K562 (cell line): ENCODE measurements at regions not wholly inside any gene's neighbourhood (a gene's known extent, or its start where the extent isn't known, plus 50 kb on each side); places are given as distances from the start of the nearest gene placed in this dataset.

ENCODE experiments used
- ATAC-seq: fragments of 200-7000 bp; cut with Tn5 transposase; 3 replicates; pipeline ENCODE4 v1.9.1; 2020; ENCODE audit warnings: moderate library complexity
- BruUV-seq: library from RNA; stranded (reverse); fragments of 400-500 nt; replicated peaks from 2 replicates; lab custom pipeline; 2021; lab: Mats Ljungman, UMichigan
- CTCF ChIA-PET: fragments of 300-600 bp; formaldehyde crosslinking; extraction: SDS; loops from one replicate; lab custom pipeline; 2021; ENCODE audit warnings: low intra/inter-chr PET ratio; lab: Yijun Ruan, JAX
- POLR2A ChIA-PET: fragments of 300-600, 350-650 bp; sonication (Branson Sonifier 250); formaldehyde crosslinking; extraction: SDS; loops from one replicate; lab custom pipeline; 2021; ENCODE audit warnings: antibody characterized with exemption, inconsistent platforms; lab: Yijun Ruan, JAX
- DNase-seq, 4 experiments: peaks; one replicate each; pipeline versions ENCODE4 v3.0.0 to v3.0.0-alpha.2; 2011 to 2018; ENCODE audit warnings: low spot score in 3 of 4, mixed read lengths in 3 of 4; ENCODE audit errors: extremely low read depth in 1 of 4
- FAIRE-seq: peaks from 2 replicates; lab custom pipeline; 2011; peaks lifted over from hg19 to GRCh38; lab: Jason Lieb, UNC
- H2AFZ ChIP-seq: 2 replicates; pipeline ENCODE4 v1.6.0; 2011; ENCODE audit warnings: low read depth, low read length, control low read depth, inconsistent platforms
- H3K27ac ChIP-seq: fragments of 200-600 bp; 3 replicates; pipeline ENCODE4 v1.8.0; 2011; ENCODE audit warnings: low read depth, mild to moderate bottlenecking, control low read depth, inconsistent platforms, low read length, moderate library complexity, mixed read lengths; ENCODE audit errors: extremely low read depth
- H3K27me3 ChIP-seq, 2 experiments: fragments of 300-600 bp in 1 of 2; 2 replicates in 1 of 2; 3 replicates in 1 of 2; pipeline versions ENCODE4 v1.6.0 to v1.8.0; 2011; ENCODE audit warnings: inconsistent platforms in 2 of 2, low read length in 2 of 2, mild to moderate bottlenecking in 1 of 2, mixed read lengths in 1 of 2, moderate library complexity in 1 of 2; ENCODE audit not compliant: control insufficient read depth in 2 of 2, insufficient read depth in 2 of 2
- H3K36me3 ChIP-seq: fragments of 300-600 bp; 3 replicates; pipeline ENCODE4 v1.8.0; 2011; ENCODE audit warnings: mild to moderate bottlenecking, low read length, inconsistent platforms; ENCODE audit not compliant: control insufficient read depth, insufficient read depth
- H3K4me1 ChIP-seq, 2 experiments: fragments of 200-600 bp in 1 of 2; replicated peaks in 1 of 2; 2 replicates in 1 of 2; 3 replicates in 1 of 2; pipeline versions ENCODE4 v1.5.1 to v1.8.0; 2011; ENCODE audit warnings: inconsistent platforms in 2 of 2, low read length in 2 of 2, mild to moderate bottlenecking in 1 of 2, mixed read lengths in 1 of 2, moderate library complexity in 1 of 2; ENCODE audit not compliant: control insufficient read depth in 2 of 2, insufficient read depth in 2 of 2
- H3K4me2 ChIP-seq: 2 replicates; pipeline ENCODE4 v1.6.1; 2011; ENCODE audit warnings: low read length, control low read depth, inconsistent platforms, mixed read lengths; ENCODE audit not compliant: insufficient read depth
- H3K4me3 ChIP-seq: fragments of 200-600 bp; sonication (generic), shearing (Covaris generic); 2 replicates; pipeline ENCODE4 v1.5.1; 2016; ENCODE audit warnings: control low read depth, inconsistent platforms
- H3K79me2 ChIP-seq: fragments of 200-600 bp; 3 replicates; pipeline ENCODE4 v1.8.0; 2011; ENCODE audit warnings: low read length, inconsistent platforms; ENCODE audit not compliant: control insufficient read depth, insufficient read depth
- H3K9ac ChIP-seq, 2 experiments: 2 replicates each; pipeline versions ENCODE4 v1.6.0 to v1.6.1; 2011; ENCODE audit warnings: low read depth in 2 of 2, low read length in 2 of 2, control low read depth in 1 of 2, inconsistent platforms in 1 of 2, mild to moderate bottlenecking in 1 of 2, mixed read lengths in 1 of 2; ENCODE audit not compliant: insufficient read depth in 1 of 2
- H3K9me1 ChIP-seq: one replicate; pipeline ENCODE4 v1.6.0; 2011; ENCODE audit warnings: inconsistent platforms, mild to moderate bottlenecking, low read length, moderate library complexity; ENCODE audit not compliant: control insufficient read depth, insufficient read depth
- H3K9me3 ChIP-seq: replicated peaks from 2 replicates; pipeline ENCODE4 v1.5.1; 2011; ENCODE audit warnings: low read depth, low read length, inconsistent platforms; ENCODE audit not compliant: control insufficient read depth, insufficient read depth
- H4K20me1 ChIP-seq: replicated peaks from 2 replicates; pipeline ENCODE4 v1.6.1; 2011; ENCODE audit warnings: low read length, inconsistent platforms, mixed read lengths; ENCODE audit not compliant: control insufficient read depth, insufficient read depth
- ATF4 ChIP-seq: fragments of 450-650 bp; formaldehyde crosslinking; IDR thresholded peaks from 2 replicates; pipeline ENCODE4 v1.4.0; 2022; ENCODE audit warnings: mild to moderate bottlenecking, moderate library complexity
- HDAC3 ChIP-seq: fragments of 450-650 bp; IDR thresholded peaks from 2 replicates; pipeline ENCODE4 v1.6.1; 2018; ENCODE audit warnings: borderline replicate concordance, mild to moderate bottlenecking, moderate library complexity; ENCODE audit not compliant: partially characterized antibody
- KLF13 ChIP-seq: fragments of 450-650 bp; IDR thresholded peaks from 2 replicates; pipeline ENCODE4 v1.6.1; 2016; ENCODE audit warnings: missing genetic modification characterization, low read depth, mild to moderate bottlenecking, missing compliant biosample characterization, moderate library complexity, borderline replicate concordance
- SFPQ ChIP-seq: fragments of 200-400 bp; formaldehyde crosslinking; IDR thresholded peaks from 2 replicates; pipeline ENCODE4 v1.6.1; 2017; ENCODE audit warnings: mild to moderate bottlenecking, low read depth, low read length, moderate library complexity
- SMARCA4 ChIP-seq: fragments of 450-650 bp; IDR thresholded peaks from 2 replicates; pipeline ENCODE4 v1.6.1; 2016
- TAF7 ChIP-seq: fragments of 450-650 bp; IDR thresholded peaks from 2 replicates; pipeline ENCODE4 v1.6.1; 2016; ENCODE audit warnings: missing genetic modification characterization, missing compliant biosample characterization
- TEAD1 ChIP-seq, 2 experiments: fragments of 450-650 bp in 1 of 2; sonication (generic) in 1 of 2; formaldehyde crosslinking; IDR thresholded peaks; 2 replicates each; pipeline versions ENCODE4 v1.4.0 to v1.8.0; 2020 to 2022; ENCODE audit warnings: mild to moderate bottlenecking in 2 of 2, missing genetic modification reagents in 1 of 2
- ZNF133 ChIP-seq: fragments of 250-450 bp; sonication (Bioruptor Pico); IDR thresholded peaks from 2 replicates; pipeline ENCODE4 v1.4.0; 2020; ENCODE audit warnings: mild to moderate bottlenecking
- ZNF512 ChIP-seq: IDR thresholded peaks from 2 replicates; pipeline ENCODE4 v1.6.1; 2016; ENCODE audit warnings: missing genetic modification characterization, missing compliant biosample characterization
- ZNF699 ChIP-seq: fragments of 250-450 bp; sonication (Bioruptor Pico); IDR thresholded peaks from 2 replicates; pipeline ENCODE4 v1.8.0; 2021; ENCODE audit warnings: mild to moderate bottlenecking, moderate library complexity; ENCODE audit not compliant: insufficient replicate concordance
- ZNF830 ChIP-seq: fragments of 250-450 bp; sonication (Bioruptor Pico); IDR thresholded peaks from 2 replicates; pipeline ENCODE4 v1.5.0; 2021; ENCODE audit warnings: mild to moderate bottlenecking
- WGBS: fragments of 100-300 bp; shearing (Covaris generic); methylation state at CpG from one replicate; pipeline ENCODE4 v1.1.6; 2016; ENCODE audit warnings: low coverage, mixed read lengths; ENCODE audit not compliant: insufficient coverage; ENCODE audit errors: missing lambda C conversion rate; 5-methylcytosine and 5-hydroxymethylcytosine counted together
- in situ Hi-C: fragments of 300-500 bp; cut with MboI; formaldehyde crosslinking; loops from 4 replicates; pipeline ENCODE4 v1.15.0; 2018; ENCODE audit warnings: inconsistent platforms, mixed read lengths
- intact Hi-C: fragments of 100-400 bp; cut with micrococcal nuclease; formaldehyde crosslinking; loops from 2 replicates; pipeline ENCODE4 v1.14.2; 2022

GRCh38 chr13:63983366-63983765 is 2567.7 kb upstream of the PCDH20 start:
- in situ Hi-C loops (no loop called here), intact Hi-C loops (no loop called here)
- Histone ChIP-seq H3K79me2 (no peaks in the 10 kb centered on the region), H3K4me3 (no peak overlapping the region), H3K36me3 (no peaks in the 10 kb centered on the region), H3K27ac (no peak overlapping the region), H3K27me3 (no peaks in the 10 kb centered on the region), H3K4me2 (no peak overlapping the region), H4K20me1 (no peaks in the 10 kb centered on the region), H3K4me1 (no peaks in the 10 kb centered on the region), H2AFZ (no peak overlapping the region), H3K9me3 (no peaks in the 10 kb centered on the region), H3K9ac (no peak overlapping the region), H3K9me1 (no peaks in the 10 kb centered on the region)
- BruUV-seq: no TSS peak
- WGBS: 0% methylated on average over 1 of the region's 1 CpG
- POLR2A ChIA-PET: no interaction called here
- no peak for FAIRE-seq
- CTCF ChIA-PET: no interaction called here
- no peak for DNase-seq
- ATAC-seq: no peak
- TF ChIP-seq TEAD1 (CRISPR knock-in tag; IDR thresholded peaks at IDR 0.05) (no peak), ZNF512 (tag) (no peak), SMARCA4 (no peak), ZNF830 (CRISPR knock-in tag) (no peak), TAF7 (tag) (no peak)

GRCh38 chr13:63979951-63980350 is 2564.3 kb upstream of the PCDH20 start:
- Histone ChIP-seq H3K4me3 (no peak overlapping the region), H3K36me3 (no peaks in the 10 kb centered on the region), H3K9me1 (no peaks in the 10 kb centered on the region), H3K27me3 (no peaks in the 10 kb centered on the region), H3K4me2 (no peak overlapping the region), H2AFZ (no peak overlapping the region), H3K4me1 (no peaks in the 10 kb centered on the region), H3K9me3 (no peaks in the 10 kb centered on the region), H3K27ac (no peak overlapping the region), H4K20me1 (no peaks in the 10 kb centered on the region), H3K79me2 (no peaks in the 10 kb centered on the region), H3K9ac (no peak overlapping the region)
- FAIRE-seq (no peak), DNase-seq (no peak), ATAC-seq (no peak)
- in situ Hi-C loops: no loop called here
- BruUV-seq: no TSS peak
- CTCF ChIA-PET: no interaction called here
- POLR2A ChIA-PET: no interaction called here
- intact Hi-C loops: no loop called here
- TF ChIP-seq HDAC3 (no peak), ATF4 (CRISPR knock-in tag) (no peak), ZNF133 (CRISPR knock-in tag) (no peak), ZNF699 (CRISPR knock-in tag) (no peak), SFPQ (no peak), KLF13 (tag) (no peak)
